Endometrium (tissue), 2 donors: ENCODE measurements at regions not wholly inside any gene's neighbourhood (a gene's known extent, or its start where the extent isn't known, plus 50 kb on each side); places are given as distances from the start of the nearest gene placed in this dataset.
"Not testable (repeated sequence)": the region's sequence is repeated elsewhere in the genome, so short reads cannot be mapped to it uniquely, and the experiment has no call there.

Experiments used
- FAIRE-seq: peaks from 2 replicates; lab custom pipeline; 2012; peaks lifted over from hg19 to GRCh38; lab: Jason Lieb, UNC
- donor health status: control.
- donor health status: control.

DNA sequence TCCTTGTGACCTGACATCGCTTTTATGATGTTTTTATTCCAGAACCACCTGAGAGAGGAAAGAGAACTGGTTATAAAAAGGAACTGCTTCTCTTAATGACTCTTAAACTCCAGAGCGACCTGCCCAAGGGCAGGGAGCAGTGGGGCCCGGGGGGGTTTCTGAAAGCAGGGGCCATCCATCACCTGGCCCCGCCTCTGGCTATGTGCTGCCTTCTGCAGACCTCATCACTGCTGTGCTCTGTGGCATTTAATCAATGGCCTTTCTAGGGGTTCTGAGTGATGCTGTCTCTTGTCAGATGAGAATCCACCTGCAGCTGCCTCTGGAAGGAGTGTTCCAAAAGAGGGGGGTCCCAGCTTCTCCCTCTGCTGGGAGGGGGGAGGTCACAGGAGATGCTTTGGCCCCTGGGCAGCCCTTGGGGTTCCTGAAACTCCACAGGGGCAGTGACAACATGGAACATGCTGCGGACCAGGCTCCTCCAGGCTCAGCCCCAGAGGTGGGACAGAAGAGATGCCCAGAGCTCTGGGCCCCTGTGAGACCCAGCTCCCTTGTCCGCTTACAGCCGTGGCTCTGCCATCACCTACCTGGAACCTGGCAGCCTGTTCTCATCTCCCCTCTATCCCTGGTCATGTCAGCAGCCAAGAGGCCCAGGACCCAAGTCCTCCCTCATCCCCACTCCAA is 177.1 kb upstream of the SULF2 start:
- FAIRE-seq: no peak

GRCh38 chr20:47960769-47961541 is 175.7 kb upstream of the SULF2 start:
- FAIRE-seq: no peak

- FAIRE-seq: no peak
Observed at GRCh38 chr20:47960277-47960676, 175.0 kb upstream of the SULF2 start.

DNA sequence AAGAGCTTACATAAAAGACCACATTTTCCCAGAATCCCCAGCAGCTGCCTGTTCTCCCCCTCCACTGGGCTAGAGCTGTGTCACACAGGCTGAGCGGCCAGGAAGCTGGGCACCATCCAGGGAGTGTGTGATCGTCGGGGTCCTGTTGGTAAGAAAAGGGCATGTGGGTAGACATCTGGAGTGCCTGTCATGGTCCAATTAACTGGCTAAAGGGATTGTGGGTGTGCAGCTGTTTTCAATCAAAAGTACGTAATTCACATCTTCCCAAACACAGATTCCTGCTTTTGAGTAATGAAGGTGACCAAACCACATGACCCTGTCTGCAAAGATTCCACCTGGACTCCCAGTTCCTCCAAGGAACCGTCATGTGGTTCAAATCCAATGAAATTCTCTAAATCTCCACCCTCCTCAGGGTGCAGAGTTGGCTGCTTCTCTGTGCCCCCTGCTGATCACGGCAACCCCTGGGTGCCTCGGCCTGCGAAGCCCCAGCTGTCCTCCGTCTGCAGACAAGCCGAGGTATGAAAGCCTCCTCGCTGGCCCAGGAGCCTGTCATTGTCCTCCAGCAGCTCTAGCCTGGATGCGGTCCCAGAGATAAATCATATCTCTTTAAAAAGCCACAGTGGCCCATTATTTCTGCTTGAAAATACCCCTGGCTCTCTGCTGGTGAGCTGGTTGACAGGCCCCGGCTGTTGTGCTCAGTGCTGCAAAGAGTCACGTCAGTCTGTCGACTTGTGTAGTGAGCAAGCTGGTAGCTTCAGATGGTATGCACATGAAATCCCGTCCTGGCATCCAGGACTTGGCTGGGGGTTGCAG is 172.9 kb upstream of the SULF2 start:
- not testable (repeated sequence) for FAIRE-seq

DNA sequence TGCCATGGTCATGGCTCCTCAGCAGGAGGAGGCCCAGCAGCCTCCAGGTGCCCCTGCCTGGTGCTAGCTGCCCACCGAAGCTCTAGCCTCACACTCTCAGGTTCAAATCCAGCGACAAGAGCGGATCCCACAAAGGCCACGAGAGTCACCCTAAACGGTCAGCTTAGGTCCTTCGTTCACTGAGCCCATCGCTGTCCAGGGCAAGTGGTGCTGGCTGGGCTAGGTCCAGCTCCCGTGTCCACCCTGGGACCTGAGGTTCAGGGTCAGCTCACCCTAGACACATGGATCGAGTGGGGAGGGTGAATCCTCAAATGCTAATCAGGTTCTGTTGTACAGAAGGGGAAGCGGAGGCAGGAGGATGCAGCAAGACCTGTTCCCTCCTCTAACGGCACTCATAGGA is 171.9 kb upstream of the SULF2 start:
- FAIRE-seq: no peak

DNA sequence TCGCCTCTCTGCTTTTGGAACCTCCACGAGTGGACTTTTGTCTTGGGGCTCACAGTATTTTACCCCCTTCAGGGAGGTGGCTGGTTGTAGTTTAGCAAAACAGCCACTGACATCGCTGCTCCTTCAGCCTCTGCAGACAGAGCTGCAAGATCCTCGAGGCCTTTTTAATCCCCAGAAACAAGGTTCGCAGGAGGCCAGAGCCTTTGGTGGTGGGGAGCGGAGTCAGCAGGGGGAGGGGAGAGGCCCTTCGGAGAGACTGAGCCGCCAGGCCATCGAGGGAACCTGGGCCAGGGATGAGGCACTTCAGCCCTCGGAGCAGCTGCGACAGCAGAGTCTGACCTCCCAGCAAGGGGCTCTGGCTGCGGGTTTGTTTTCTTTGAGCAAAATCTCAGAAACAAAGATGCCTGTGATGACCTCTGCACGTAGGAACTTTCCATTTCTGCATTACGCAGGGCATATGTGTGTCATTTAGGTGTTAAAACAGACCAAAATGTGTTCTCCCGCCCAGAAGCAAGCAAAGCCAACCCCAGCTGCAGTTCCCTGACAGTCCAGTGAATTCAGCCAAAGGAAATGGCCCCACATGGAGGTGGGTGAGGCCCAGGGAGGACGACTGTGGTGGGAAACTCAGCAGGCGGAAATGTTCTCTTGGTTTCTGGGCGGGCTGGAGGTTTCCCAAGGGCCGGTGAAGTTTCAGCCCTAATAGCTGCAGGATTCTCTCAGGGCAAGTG is 171.2 kb upstream of the SULF2 start:
- no peak for FAIRE-seq

DNA sequence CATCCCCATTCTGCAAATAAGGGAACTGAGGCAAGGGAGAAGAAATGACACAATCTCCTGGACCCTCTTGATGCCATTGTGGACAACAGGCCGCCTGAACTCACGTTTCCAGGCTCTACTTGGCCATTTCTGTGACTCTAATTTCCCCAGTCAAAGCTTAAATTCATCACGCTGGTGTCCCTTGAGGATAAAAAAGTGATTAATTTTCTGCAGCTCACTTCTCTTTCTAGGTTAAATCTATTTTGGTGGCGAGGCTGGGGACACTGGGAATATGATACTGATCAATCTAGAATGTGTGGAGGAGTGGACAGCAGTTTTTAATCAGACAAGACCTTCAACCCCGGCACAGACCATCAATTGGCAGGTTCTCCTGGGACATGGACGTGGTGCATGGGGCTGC is 168.2 kb upstream of the SULF2 start:
- no peak for FAIRE-seq

- no peak for FAIRE-seq
Observed at GRCh38 chr20:47952023-47952564, 166.8 kb upstream of the SULF2 start.

DNA sequence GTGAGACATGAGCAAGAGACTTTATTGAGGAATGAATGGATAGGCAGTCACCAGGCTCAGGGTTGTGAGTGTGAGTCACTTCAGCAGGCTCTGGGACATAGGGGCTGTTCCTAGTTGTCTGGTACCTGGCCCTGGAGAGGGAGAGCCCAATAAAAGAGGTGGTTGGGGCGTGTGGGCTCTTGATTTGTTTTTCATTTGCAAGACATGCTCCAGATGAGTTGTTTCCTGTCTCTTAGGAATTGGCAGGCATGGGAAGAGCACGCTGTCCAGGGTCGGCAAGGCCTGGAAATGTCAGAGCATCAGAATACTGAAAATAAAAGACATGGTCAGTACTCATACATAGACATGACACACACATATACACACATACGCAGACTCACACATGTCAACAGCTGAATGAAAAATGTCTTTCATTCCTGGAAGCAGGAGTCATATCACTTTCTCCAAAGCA is 166.3 kb upstream of the SULF2 start:
- no peak for FAIRE-seq

DNA sequence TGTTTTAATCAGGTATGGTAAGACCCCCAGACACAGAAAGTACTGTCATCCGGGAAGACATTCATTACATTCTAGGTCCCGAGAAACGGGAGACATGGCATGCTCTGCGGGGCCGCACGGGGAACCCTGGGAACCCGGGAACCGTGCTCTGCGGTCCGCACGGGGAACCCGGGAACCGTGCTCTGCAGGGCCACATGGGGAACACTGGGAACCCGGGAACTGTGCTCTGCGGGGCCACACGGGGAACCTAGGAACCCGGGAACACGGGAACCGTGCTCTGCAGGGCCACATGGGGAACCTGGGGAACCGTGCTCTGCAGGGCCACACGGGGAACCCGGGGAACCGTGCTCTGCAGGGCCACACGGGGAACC is 165.6 kb upstream of the SULF2 start:
- FAIRE-seq: no peak

GRCh38 chr20:47950124-47950912 is 165.0 kb upstream of the SULF2 start:
- no peak for FAIRE-seq

GRCh38 chr20:47949230-47949629 is 163.9 kb upstream of the SULF2 start:
- no peak for FAIRE-seq

DNA sequence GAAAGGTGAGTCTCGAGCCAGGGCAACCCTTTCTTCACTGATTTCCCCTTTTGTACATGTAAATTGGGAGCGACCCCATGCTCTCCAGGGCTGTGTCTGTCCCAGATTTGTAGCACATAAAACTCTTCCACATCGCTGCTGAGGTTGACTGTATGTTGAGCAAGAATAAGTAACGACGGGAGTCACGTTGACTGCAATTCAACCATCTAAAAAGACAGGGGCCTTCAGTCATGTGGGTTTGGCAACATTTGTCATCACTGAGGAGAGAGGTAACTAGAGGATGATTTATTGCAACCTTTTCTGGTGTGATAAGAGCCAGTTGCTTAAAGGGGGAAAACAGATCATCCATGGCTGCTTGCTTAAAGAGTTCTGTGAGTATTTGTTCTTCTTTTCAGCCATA is 159.4 kb upstream of the SULF2 start:
- FAIRE-seq: no peak

- FAIRE-seq: no peak
Observed at GRCh38 chr20:47941869-47942268, 156.6 kb upstream of the SULF2 start.

DNA sequence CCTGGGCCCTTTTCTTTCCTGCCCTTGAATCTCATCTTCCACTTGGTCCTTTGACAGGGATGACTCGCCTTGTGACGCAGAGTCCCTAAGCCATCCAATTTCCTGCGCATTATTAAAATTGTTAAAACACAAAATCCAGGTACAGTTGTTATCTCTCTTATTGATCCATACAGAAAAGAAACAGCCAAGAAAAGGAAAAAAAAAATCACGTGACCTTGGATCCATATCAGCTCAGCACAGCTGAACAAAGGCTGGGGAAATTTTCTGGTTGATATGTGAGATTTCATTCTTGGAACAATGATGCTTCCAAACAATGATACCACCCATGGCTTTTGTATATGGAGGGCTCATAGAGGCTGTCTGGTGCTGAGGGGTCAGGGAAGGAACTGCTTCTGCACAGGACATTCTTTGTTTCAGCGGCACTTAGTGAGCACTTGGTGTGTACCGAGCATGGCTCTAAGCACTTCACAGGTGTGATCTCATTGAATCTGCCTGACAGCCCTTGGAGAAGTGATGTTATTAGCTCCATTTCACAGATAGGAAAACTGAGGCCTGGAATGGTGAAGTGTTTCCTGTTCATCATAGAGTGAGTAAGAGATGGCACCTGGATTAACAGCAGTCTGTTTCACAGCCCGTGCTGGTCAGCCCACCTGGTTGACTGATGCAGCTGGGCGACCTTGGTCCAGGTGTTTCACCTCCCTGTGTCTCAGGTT is 155.0 kb upstream of the SULF2 start:
- FAIRE-seq: no peak

- FAIRE-seq: no peak
Observed at GRCh38 chr20:47936612-47937011, 151.3 kb upstream of the SULF2 start.

- FAIRE-seq: no peak
Observed at GRCh38 chr20:47934761-47935160, 149.5 kb upstream of the SULF2 start.

DNA sequence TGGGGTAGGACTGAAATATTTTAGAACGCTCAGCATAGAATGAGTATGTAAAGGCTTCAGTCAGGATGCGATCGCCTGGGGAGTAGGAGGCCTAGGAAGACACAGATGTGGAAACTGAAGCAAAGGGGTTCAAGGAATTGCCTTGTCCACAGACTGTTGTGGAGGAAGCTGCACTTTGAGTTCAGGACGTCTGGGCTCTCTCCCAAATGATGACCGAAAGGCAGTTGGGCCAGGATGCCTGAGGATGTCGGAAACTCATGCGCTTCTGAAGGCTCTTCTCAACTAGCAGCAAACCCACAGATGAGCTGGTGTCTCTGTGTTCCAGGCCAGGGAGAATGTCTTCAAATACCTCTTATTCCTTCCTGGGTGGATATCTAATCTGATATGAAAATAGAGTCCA is 146.2 kb upstream of the SULF2 start:
- FAIRE-seq: no peak

DNA sequence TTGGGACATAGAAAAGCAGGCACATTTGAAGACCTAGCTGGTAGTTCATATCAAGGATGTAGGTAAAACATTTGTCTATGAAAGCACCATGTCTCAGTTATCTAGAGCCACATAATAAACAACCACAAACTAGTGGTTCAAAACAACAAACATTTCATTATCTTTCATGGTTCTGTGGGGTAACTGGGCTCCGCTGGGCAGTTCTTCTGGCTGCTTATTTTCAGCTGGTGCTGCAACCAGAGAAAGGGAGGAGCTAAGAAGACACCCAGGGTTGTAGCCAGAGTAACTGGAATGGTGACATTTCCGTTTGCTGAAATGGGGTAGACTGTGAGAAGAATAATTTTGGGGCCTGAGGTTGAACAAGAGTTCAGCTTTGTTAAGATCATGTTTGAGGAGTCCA is 145.7 kb upstream of the SULF2 start:
- no peak for FAIRE-seq

- FAIRE-seq: no peak
Observed at GRCh38 chr20:47929368-47930115, 144.3 kb upstream of the SULF2 start.
